Muscle of arm (tissue), 1 donor: ENCODE measurements at regions not wholly inside any gene's neighbourhood (a gene's known extent, or its start where the extent isn't known, plus 50 kb on each side); places are given as distances from the start of the nearest gene placed in this dataset.
"Not testable (repeated sequence)": the region's sequence is repeated elsewhere in the genome, so short reads cannot be mapped to it uniquely, and the experiment has no call there.

Experiments used
- DNase-seq: peaks from one replicate; pipeline ENCODE4 v3.0.0-alpha.2; 2013

DNA sequence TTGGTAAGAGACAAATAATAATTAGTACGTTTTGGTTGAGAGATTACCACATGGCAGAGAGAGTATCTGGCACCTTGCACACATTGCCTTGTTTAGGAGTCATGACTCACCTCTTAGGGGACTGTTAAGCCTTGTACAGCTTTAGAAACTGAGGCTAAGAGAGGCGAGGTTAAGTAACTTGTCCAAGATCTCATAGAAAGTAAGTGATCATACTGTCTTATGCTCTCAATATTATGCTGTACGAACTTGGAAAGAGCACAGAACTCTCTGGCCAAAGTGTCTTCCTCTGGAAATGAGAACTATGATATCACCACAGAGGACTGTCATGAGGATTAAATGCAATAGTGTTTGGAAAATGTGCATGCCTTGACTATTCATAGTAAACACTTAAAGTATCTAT is 249.0 kb downstream of the UTRN start:
- DNase-seq = peak; percentile 78

DNA sequence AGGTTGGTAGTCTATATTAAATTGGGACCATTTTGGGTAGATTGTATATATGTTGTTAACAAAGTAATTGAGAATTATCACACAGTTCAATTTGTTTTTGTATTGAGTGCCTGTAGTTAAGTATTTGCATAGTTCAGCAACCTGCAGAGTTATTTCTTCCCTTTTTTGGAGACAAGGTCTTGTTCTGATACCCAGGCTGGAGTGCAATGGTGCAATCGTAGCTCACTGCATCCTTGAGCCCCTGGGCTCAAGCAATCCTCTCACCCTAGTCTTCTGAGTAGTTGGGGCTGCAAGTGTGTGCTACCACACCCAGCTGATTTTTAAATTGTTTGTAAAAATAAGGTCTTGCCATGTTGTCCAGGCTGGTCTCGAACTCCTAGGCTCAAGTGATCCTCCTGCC is 250.5 kb downstream of the UTRN start:
- DNase-seq = no peak

DNA sequence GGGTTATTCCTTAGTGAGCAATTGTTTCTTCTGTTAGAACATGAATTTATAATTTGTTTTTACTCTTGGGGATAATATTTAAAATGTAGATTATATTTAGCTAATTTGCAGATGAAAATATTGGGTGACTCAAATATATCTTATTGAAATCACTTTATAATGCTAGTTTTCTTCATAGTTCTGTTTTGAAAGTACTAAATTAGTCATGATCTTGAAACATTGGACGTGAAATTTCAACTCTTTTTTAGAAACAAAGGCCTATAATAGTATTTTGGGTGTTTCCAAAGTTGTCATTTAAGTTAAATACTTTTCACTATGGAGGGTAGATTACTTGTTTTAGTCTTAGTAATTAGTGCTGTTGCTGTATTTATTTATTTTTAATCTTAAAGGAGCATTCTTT is 250.9 kb downstream of the UTRN start:
- DNase-seq = no peak

- no peak for DNase-seq
Observed at GRCh38 chr6:144543006-144543871, 258.1 kb downstream of the UTRN start.

- DNase-seq = no peak
Observed at GRCh38 chr6:144544266-144544830, 259.2 kb downstream of the UTRN start.

GRCh38 chr6:144546807-144547206 is 261.7 kb downstream of the UTRN start:
- DNase-seq = no peak

DNA sequence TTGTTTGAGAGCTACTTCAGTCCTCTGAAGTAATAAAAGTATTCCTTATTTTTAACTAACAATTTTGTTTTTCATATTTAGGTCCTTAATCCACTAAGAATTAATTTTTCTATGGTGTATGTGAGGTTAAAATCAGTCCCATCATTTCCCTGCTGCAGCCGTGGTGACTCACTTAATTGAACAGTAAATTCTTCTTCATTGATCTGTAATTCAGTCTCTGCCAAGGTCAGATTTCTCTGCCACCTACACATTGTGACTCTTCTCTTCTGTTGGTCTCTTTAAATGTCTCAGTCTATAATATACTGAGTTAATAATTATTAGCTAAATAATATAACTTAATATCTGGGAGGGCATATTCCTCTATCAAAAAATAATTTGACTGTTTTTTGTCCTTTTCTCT is 262.3 kb downstream of the UTRN start:
- DNase-seq = no peak

DNA sequence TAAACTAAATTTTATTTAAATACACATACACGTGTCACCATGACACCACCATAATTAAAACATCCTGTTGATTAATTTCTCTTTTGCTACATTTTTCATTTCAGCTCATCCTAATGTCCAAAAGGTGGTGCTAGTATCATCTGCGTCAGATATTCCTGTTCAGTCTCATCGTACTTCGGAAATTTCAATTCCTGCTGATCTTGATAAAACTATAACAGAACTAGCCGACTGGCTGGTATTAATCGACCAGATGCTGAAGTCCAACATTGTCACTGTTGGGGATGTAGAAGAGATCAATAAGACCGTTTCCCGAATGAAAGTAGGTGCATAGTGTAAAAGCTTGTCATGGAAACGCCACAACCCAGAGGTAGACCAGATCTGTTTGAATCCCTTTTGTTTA is 263.4 kb downstream of the UTRN start:
- DNase-seq = no peak

- no peak for DNase-seq
Observed at GRCh38 chr6:144549837-144550747, 265.0 kb downstream of the UTRN start.

- DNase-seq = no peak
Observed at GRCh38 chr6:144551339-144551738, 266.2 kb downstream of the UTRN start.

GRCh38 chr6:144555066-144555465 is 269.9 kb downstream of the UTRN start:
- no peak for DNase-seq

DNA sequence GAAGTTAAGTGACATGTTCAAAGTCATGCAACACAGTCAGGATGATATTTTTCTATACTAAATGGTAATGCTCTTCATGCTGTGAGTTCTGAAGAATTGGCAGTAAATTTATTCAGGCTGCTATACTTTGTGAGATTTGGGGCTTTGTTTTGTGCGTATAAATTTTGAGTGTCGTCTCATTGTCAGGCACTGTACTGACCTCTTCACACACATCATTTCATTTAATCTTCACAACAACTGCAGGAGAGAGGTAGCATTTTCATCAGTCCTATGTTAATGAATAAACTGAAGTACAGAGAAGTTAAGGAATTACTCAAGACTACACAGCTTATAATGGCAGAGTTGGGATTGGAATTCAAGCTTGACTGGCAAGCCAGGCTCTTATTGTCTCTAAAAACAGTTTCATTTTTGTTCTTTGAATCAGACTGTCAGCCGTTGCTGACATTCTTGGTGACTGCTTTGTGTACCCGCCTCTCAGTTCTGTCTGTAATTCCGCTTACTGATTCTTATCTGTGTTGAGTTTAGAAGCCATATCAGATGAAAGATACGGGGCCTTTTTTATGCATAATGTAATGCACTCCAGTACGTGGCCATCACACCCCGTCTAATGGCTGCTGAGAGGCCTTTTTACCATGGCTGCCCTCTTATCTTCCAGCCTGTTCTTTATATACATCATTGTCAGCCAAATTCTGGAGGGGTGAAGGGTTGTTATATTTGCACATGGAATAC is 274.9 kb downstream of the UTRN start:
- no peak for DNase-seq

GRCh38 chr6:144561455-144562043 is 276.4 kb downstream of the UTRN start:
- DNase-seq = no peak

GRCh38 chr6:144564202-144564601 is 279.1 kb downstream of the UTRN start:
- no peak for DNase-seq

- no peak for DNase-seq
Observed at GRCh38 chr6:144566868-144567615, 281.9 kb downstream of the UTRN start.

DNA sequence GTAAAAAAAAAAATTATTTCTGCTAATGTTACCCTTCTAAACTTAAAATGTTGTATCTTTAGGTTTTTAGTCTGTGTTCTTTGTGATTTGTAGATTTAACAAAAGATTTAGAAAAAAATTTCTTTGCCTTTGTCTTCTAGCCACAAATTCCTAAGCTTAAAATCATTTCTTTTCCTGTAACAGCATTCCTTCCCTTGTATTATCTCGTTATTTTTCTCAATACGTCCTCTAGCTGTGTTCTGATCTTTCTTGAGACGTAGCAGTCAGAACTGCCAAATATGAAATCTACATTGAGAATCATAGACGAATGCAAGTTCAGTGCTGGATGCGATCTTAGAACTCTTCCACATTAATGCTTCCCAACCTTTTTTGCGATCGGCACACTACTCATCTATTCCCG is 283.1 kb downstream of the UTRN start:
- DNase-seq = no peak

DNA sequence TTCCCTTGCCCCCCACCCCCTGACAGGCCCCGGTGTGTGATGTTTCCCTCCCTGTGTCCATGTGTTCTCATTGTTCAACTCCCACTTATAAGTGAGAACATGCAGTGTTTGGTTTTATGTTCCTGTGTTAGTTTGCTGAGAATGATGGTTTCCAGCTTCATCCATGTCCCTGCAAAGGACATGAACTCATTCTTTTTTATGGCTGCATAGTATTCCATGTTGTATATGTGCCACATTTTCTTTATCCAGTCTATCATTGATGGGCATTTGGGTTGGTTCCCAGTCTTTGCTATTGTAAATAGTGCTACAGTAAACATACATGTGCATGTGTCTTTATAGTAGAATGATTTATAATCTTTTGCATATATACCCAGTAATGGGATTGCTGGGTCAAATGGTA is 287.4 kb downstream of the UTRN start:
- not testable (repeated sequence) for DNase-seq

GRCh38 chr6:144574796-144575195 is 289.7 kb downstream of the UTRN start:
- DNase-seq = no peak

DNA sequence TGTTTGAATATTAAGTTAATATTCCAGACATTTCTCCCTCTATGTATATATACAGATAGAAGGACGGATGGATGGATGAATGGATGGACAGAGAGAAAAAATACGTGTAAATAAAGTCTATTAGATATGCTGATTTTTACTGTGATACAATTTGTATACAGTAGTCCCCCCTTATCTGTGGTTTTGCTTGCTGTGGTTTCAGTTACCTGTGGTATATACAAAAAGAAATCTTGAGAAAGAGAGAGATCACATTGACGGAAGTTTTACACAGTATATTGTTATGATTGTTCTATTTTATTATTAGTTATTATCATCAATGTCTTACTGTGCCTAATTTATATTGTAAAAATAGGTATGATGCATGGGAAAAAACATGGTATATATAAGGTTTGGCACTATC is 290.2 kb downstream of the UTRN start:
- no peak for DNase-seq

- no peak for DNase-seq
Observed at GRCh38 chr6:144576871-144577270, 291.7 kb downstream of the UTRN start.
